Right lobe of liver (tissue), 4 donors: ENCODE measurements at regions not wholly inside any gene's neighbourhood (a gene's known extent, or its start where the extent isn't known, plus 50 kb on each side); places are given as distances from the start of the nearest gene placed in this dataset.

Experiments used
- CTCF ChIP-seq, 4 donors: fragments of 200-600 bp in 3 of 4; fragments of 450-650 bp in 1 of 4; IDR thresholded peaks; one replicate each; pipeline versions ENCODE4 v1.5.1 to v1.8.0; 2016 to 2022; ENCODE audit warnings: antibody characterized with exemption in 4 of 4, mild to moderate bottlenecking in 2 of 4
- POLR2A ChIP-seq: fragments of 450-650 bp; IDR thresholded peaks from one replicate; pipeline ENCODE4 v1.6.1; 2017; ENCODE audit warnings: antibody characterized with exemption, mild to moderate bottlenecking
- donor health status: DM: no; HTN: no; CAD: no.
- donor health status: DM: no; HTN: no; CAD: no.
- donor health status: DM: no; HTN: yes; CAD: no.

- no peak for TF ChIP-seq CTCF (IDR thresholded peaks at IDR 0.05)
- TF ChIP-seq POLR2A = no peak
Observed at GRCh38 chr2:193024791-193025190, 830.1 kb upstream of the TMEFF2 start.
